IPS DF 6.9 (cell line): ENCODE measurements at regions not wholly inside any gene's neighbourhood (a gene's known extent, or its start where the extent isn't known, plus 50 kb on each side); places are given as distances from the start of the nearest gene placed in this dataset.

Experiments
- DNase-seq: peaks from one replicate; pipeline ENCODE4 v3.0.0-alpha.2; 2013; ENCODE audit warnings: low read depth, low spot score
- H3K27ac ChIP-seq: one replicate; pipeline ENCODE4 v1.5.1; 2013; ENCODE audit warnings: low read length, control low read depth
- H3K27me3 ChIP-seq: 2 replicates; pipeline ENCODE4 v1.6.1; 2013; ENCODE audit warnings: mild to moderate bottlenecking, low read length; ENCODE audit not compliant: control insufficient read depth, insufficient read depth
- H3K36me3 ChIP-seq: 2 replicates; pipeline ENCODE4 v1.6.1; 2013; ENCODE audit warnings: low read length; ENCODE audit not compliant: control insufficient read depth, insufficient read depth
- H3K4me1 ChIP-seq: 2 replicates; pipeline ENCODE4 v1.6.1; 2013; ENCODE audit warnings: low read length; ENCODE audit not compliant: control insufficient read depth, insufficient read depth
- H3K4me3 ChIP-seq: 2 replicates; pipeline ENCODE4 v1.5.1; 2013; ENCODE audit warnings: mild to moderate bottlenecking, low read length
- H3K9me3 ChIP-seq: 2 replicates; pipeline ENCODE4 v1.6.1; 2013; ENCODE audit warnings: low read length, inconsistent platforms; ENCODE audit not compliant: control insufficient read depth, insufficient read depth
- WGBS: extraction: QIAGEN DNeasy Blood & Tissue Kit; methylation state at CpG from one replicate; pipeline ENCODE4 v1.1.7; 2013; ENCODE audit warnings: mixed read lengths, missing lambda C conversion rate; ENCODE audit not compliant: insufficient read length, insufficient coverage; 5-methylcytosine and 5-hydroxymethylcytosine counted together

GRCh38 chr12:74791365-74791764, 253.7 kb downstream of the ATXN7L3B start:
- Histone ChIP-seq H3K4me3 (no peak overlapping the region), H3K36me3 (no peaks in the 10 kb centered on the region), H3K4me1 (0 out of 2 replicates have a peak, but pooled peaks cover 1% of the 10 kb centered on the region), H3K9me3 (no peaks in the 10 kb centered on the region), H3K27me3 (no peaks in the 10 kb centered on the region), H3K27ac (no peak overlapping the region)
- DNase-seq: no peak
- WGBS: no CpG with 5 or more reads among the region's 1 CpG

- no peak overlapping the region for H3K4me3 ChIP-seq
- no peak for DNase-seq
- no CpG with 5 or more reads among the region's 4 CpGs for WGBS
- H3K27ac ChIP-seq: no peak overlapping the region
- H3K4me1 ChIP-seq: 0 out of 2 replicates have a peak, but pooled peaks cover 1% of the 10 kb centered on the region
- H3K27me3 ChIP-seq: no peaks in the 10 kb centered on the region
- no peaks in the 10 kb centered on the region for H3K9me3 ChIP-seq
- H3K36me3 ChIP-seq: no peaks in the 10 kb centered on the region
Observed at GRCh38 chr12:74794522-74794921, 256.9 kb downstream of the ATXN7L3B start.

- DNase-seq: no peak
- Histone ChIP-seq H3K9me3 (no peaks in the 10 kb centered on the region), H3K36me3 (no peaks in the 10 kb centered on the region), H3K4me3 (no peak overlapping the region), H3K27me3 (no peaks in the 10 kb centered on the region), H3K4me1 (no peaks in the 10 kb centered on the region), H3K27ac (no peak overlapping the region)
- WGBS: no CpG with 5 or more reads among the region's 2 CpGs
Observed at GRCh38 chr12:74801625-74802024, 264.0 kb downstream of the ATXN7L3B start.

GRCh38 chr12:74816398-74817175, 279.0 kb downstream of the ATXN7L3B start:
- DNase-seq: no peak
- no peak overlapping the region for H3K27ac ChIP-seq
- H3K9me3 ChIP-seq: 0 out of 2 replicates have a peak, but pooled peaks cover 2% of the 10 kb centered on the region
- H3K4me1 ChIP-seq: no peaks in the 10 kb centered on the region
- no peaks in the 10 kb centered on the region for H3K36me3 ChIP-seq
- H3K27me3 ChIP-seq: no peaks in the 10 kb centered on the region; the same call in 1 of the 2 replicates
- no peak overlapping the region for H3K4me3 ChIP-seq
- WGBS: no CpG with 5 or more reads among the region's 10 CpGs

- no CpG with 5 or more reads among the region's 3 CpGs for WGBS
- 0 out of 2 replicates have a peak, but pooled peaks cover 2% of the 10 kb centered on the region for H3K9me3 ChIP-seq
- no peaks in the 10 kb centered on the region; the same call in 1 of the 2 replicates for H3K27me3 ChIP-seq
- no peak for DNase-seq
- H3K4me1 ChIP-seq: no peaks in the 10 kb centered on the region
- no peak overlapping the region; the same call in 1 of the 2 replicates for H3K4me3 ChIP-seq
- no peaks in the 10 kb centered on the region for H3K36me3 ChIP-seq
- no peak overlapping the region for H3K27ac ChIP-seq
Observed at GRCh38 chr12:74817499-74817898, 279.9 kb downstream of the ATXN7L3B start.

GRCh38 chr12:74818412-74818811, 280.8 kb downstream of the ATXN7L3B start:
- Histone ChIP-seq H3K4me1 (no peaks in the 10 kb centered on the region), H3K9me3 (0 out of 2 replicates have a peak, but pooled peaks cover 2% of the 10 kb centered on the region), H3K27ac (no peak overlapping the region), H3K36me3 (no peaks in the 10 kb centered on the region), H3K4me3 (no peak overlapping the region), H3K27me3 (no peaks in the 10 kb centered on the region; the same call in 1 of the 2 replicates)
- WGBS: no CpG with 5 or more reads among the region's 2 CpGs
- DNase-seq: no peak

GRCh38 chr12:74820324-74820723, 282.7 kb downstream of the ATXN7L3B start:
- no CpG with 5 or more reads among the region's 1 CpG for WGBS
- H3K36me3 ChIP-seq: no peaks in the 10 kb centered on the region
- H3K4me3 ChIP-seq: no peak overlapping the region
- H3K9me3 ChIP-seq: no peaks in the 10 kb centered on the region
- H3K27ac ChIP-seq: no peak overlapping the region
- no peaks in the 10 kb centered on the region for H3K4me1 ChIP-seq
- no peak for DNase-seq
- H3K27me3 ChIP-seq: no peaks in the 10 kb centered on the region; the same call in 1 of the 2 replicates

- no peak for DNase-seq
- no peak overlapping the region for H3K4me3 ChIP-seq
- no peaks in the 10 kb centered on the region; the same call in none of the 2 replicates for H3K9me3 ChIP-seq
- no CpG with 5 or more reads among the region's 2 CpGs for WGBS
- no peak overlapping the region for H3K27ac ChIP-seq
- H3K36me3 ChIP-seq: no peaks in the 10 kb centered on the region
- H3K27me3 ChIP-seq: 0 out of 2 replicates have a peak, but pooled peaks cover 1% of the 10 kb centered on the region
- no peaks in the 10 kb centered on the region for H3K4me1 ChIP-seq
Observed at GRCh38 chr12:74836567-74836966, 298.9 kb downstream of the ATXN7L3B start.

GRCh38 chr12:74846116-74846515, 308.5 kb downstream of the ATXN7L3B start:
- Histone ChIP-seq H3K27ac (no peak overlapping the region), H3K36me3 (no peaks in the 10 kb centered on the region), H3K4me1 (no peaks in the 10 kb centered on the region), H3K4me3 (no peak overlapping the region), H3K9me3 (no peaks in the 10 kb centered on the region), H3K27me3 (no peaks in the 10 kb centered on the region)
- DNase-seq: no peak
- WGBS: no CpG with 5 or more reads among the region's 2 CpGs

- no CpG with 5 or more reads among the region's 5 CpGs for WGBS
- Histone ChIP-seq H3K27me3 (no peaks in the 10 kb centered on the region), H3K4me1 (no peaks in the 10 kb centered on the region), H3K9me3 (no peaks in the 10 kb centered on the region), H3K27ac (no peak overlapping the region), H3K36me3 (no peaks in the 10 kb centered on the region), H3K4me3 (no peak overlapping the region)
- DNase-seq: no peak
Observed at GRCh38 chr12:74847169-74847568, 309.5 kb downstream of the ATXN7L3B start.

GRCh38 chr12:74848006-74848405, 310.4 kb downstream of the ATXN7L3B start:
- Histone ChIP-seq H3K4me1 (no peaks in the 10 kb centered on the region), H3K9me3 (no peaks in the 10 kb centered on the region), H3K4me3 (no peak overlapping the region), H3K36me3 (no peaks in the 10 kb centered on the region), H3K27ac (no peak overlapping the region), H3K27me3 (no peaks in the 10 kb centered on the region)
- no CpG with 5 or more reads among the region's 2 CpGs for WGBS
- no peak for DNase-seq
